OCI-LY3 (cell line): ENCODE measurements at regions not wholly inside any gene's neighbourhood (a gene's known extent, or its start where the extent isn't known, plus 50 kb on each side); places are given as distances from the start of the nearest gene placed in this dataset.
"Not testable (repeated sequence)": the region's sequence is repeated elsewhere in the genome, so short reads cannot be mapped to it uniquely, and the experiment has no call there.

Experiments
- H2AFZ ChIP-seq: fragments of 200-600, 300-600 bp; shearing (Covaris generic); 2 replicates; pipeline ENCODE4 v1.6.0; 2014; ENCODE audit warnings: antibody characterized with exemption, low read depth, low read length
- H3K27ac ChIP-seq: fragments of 200-600, 300-600 bp; sonication (generic); 2 replicates; pipeline ENCODE4 v1.5.1; 2014; ENCODE audit warnings: mild to moderate bottlenecking, low read length, moderate library complexity, mixed read lengths
- H3K27me3 ChIP-seq: fragments of 200-600, 300-600 bp; sonication (generic); 2 replicates; pipeline ENCODE4 v1.6.1; 2014; ENCODE audit warnings: low read depth, low read length, mixed read lengths
- H3K36me3 ChIP-seq: fragments of 200-600, 300-600 bp; sonication (generic); replicated peaks from 2 replicates; pipeline ENCODE3; 2014; ENCODE audit warnings: low read depth, low read length, mixed read lengths
- H3K4me1 ChIP-seq: fragments of 300-600, 200-600 bp; sonication (generic); 2 replicates; pipeline ENCODE4 v1.6.1; 2014; ENCODE audit warnings: low read length, mixed read lengths
- H3K4me2 ChIP-seq: fragments of 200-600, 300-600 bp; sonication (generic); 2 replicates; pipeline ENCODE4 v1.6.1; 2014; ENCODE audit warnings: low read length, mixed read lengths
- H3K4me3 ChIP-seq: fragments of 300-600, 200-600 bp; sonication (generic); 2 replicates; pipeline ENCODE4 v1.5.1; 2014; ENCODE audit warnings: antibody characterized with exemption, mild to moderate bottlenecking, low read length, moderate library complexity
- H3K79me2 ChIP-seq: fragments of 300-600, 200-600 bp; shearing (Covaris generic); 2 replicates; pipeline ENCODE4 v1.6.1; 2014; ENCODE audit warnings: mild to moderate bottlenecking, low read length, mixed read lengths
- H3K9ac ChIP-seq: fragments of 300-600, 200-600 bp; shearing (Covaris generic); 2 replicates; pipeline ENCODE4 v1.6.0; 2014; ENCODE audit warnings: mild to moderate bottlenecking, low read length, moderate library complexity
- H3K9me3 ChIP-seq: fragments of 200-600, 300-600 bp; shearing (Covaris generic); 2 replicates; pipeline ENCODE4 v1.6.1; 2014; ENCODE audit warnings: low read length, mixed read lengths; ENCODE audit not compliant: insufficient read depth
- H4K20me1 ChIP-seq: fragments of 200-600, 300-600 bp; sonication (generic); 2 replicates; pipeline ENCODE4 v1.6.1; 2016; ENCODE audit warnings: low read length, mixed read lengths; ENCODE audit not compliant: insufficient read depth
- EZH2phosphoT487 ChIP-seq: fragments of 200-600 bp; shearing (Covaris generic); IDR thresholded peaks from 2 replicates; pipeline ENCODE4 v1.6.1; 2018; ENCODE audit warnings: antibody characterized with exemption, mixed run types, low read depth
- TF ChIP-seq, protein P1 (sequence below): fragments of 200-600, 300-600 bp; sonication (generic); IDR thresholded peaks from 2 replicates; pipeline ENCODE4 v1.5.1; 2014; ENCODE audit warnings: antibody characterized with exemption, low read length, low read depth

GRCh38 chr20:29743101-29743931 is 1514.1 kb upstream of the DEFB115 start:
- Histone ChIP-seq H2AFZ (no peak overlapping the region), H3K36me3 (no peaks in the 10 kb centered on the region), H3K4me2 (no peak overlapping the region), H3K79me2 (no peaks in the 10 kb centered on the region), H3K27me3 (no peaks in the 10 kb centered on the region), H3K4me3 (no peak overlapping the region), H3K9me3 (no peaks in the 10 kb centered on the region), H3K27ac (no peak overlapping the region), H4K20me1 (no peaks in the 10 kb centered on the region), H3K4me1 (no peaks in the 10 kb centered on the region), H3K9ac (no peak overlapping the region)
- no peak for TF ChIP-seq EZH2phosphoT487
- TF ChIP-seq, protein P1, sequence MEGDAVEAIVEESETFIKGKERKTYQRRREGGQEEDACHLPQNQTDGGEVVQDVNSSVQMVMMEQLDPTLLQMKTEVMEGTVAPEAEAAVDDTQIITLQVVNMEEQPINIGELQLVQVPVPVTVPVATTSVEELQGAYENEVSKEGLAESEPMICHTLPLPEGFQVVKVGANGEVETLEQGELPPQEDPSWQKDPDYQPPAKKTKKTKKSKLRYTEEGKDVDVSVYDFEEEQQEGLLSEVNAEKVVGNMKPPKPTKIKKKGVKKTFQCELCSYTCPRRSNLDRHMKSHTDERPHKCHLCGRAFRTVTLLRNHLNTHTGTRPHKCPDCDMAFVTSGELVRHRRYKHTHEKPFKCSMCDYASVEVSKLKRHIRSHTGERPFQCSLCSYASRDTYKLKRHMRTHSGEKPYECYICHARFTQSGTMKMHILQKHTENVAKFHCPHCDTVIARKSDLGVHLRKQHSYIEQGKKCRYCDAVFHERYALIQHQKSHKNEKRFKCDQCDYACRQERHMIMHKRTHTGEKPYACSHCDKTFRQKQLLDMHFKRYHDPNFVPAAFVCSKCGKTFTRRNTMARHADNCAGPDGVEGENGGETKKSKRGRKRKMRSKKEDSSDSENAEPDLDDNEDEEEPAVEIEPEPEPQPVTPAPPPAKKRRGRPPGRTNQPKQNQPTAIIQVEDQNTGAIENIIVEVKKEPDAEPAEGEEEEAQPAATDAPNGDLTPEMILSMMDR: no peak

DNA sequence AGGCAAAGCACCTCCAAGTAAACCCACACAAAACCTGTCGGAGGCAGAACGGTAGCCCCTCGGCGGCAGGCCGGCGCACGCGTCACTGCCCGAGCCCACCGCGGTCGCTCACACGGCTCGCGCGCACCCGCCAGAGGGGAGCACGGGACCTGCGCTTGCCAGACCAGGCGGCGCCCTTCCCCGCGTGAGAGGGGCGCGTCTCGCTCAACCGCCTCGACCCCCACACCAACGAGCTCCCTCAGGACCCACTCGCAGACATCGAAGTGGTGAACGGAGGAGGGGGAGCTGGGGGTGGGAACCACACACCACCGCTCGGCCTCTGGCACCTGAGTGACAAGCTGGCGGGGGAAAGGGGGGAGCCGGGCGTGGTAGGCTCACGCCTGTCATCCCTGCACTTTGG is 1513.4 kb upstream of the DEFB115 start:
- no peaks in the 10 kb centered on the region for H3K27me3 ChIP-seq
- no peak overlapping the region for H3K9ac ChIP-seq
- TF ChIP-seq, protein P1: no peak
- TF ChIP-seq EZH2phosphoT487: no peak
- H3K4me3 ChIP-seq: no peak overlapping the region
- no peaks in the 10 kb centered on the region for H3K4me1 ChIP-seq
- no peaks in the 10 kb centered on the region for H3K79me2 ChIP-seq
- no peaks in the 10 kb centered on the region for H4K20me1 ChIP-seq
- no peaks in the 10 kb centered on the region for H3K9me3 ChIP-seq
- H3K27ac ChIP-seq: no peak overlapping the region
- no peak overlapping the region for H2AFZ ChIP-seq
- no peaks in the 10 kb centered on the region for H3K36me3 ChIP-seq
- no peak overlapping the region for H3K4me2 ChIP-seq

GRCh38 chr20:29745534-29746245 is 1511.8 kb upstream of the DEFB115 start:
- not testable (repeated sequence) for H3K9me3 ChIP-seq, H3K4me1 ChIP-seq, H3K4me2 ChIP-seq, H3K36me3 ChIP-seq, H3K4me3 ChIP-seq, H3K27ac ChIP-seq, H3K9ac ChIP-seq, H3K79me2 ChIP-seq, H2AFZ ChIP-seq, H4K20me1 ChIP-seq, H3K27me3 ChIP-seq

DNA sequence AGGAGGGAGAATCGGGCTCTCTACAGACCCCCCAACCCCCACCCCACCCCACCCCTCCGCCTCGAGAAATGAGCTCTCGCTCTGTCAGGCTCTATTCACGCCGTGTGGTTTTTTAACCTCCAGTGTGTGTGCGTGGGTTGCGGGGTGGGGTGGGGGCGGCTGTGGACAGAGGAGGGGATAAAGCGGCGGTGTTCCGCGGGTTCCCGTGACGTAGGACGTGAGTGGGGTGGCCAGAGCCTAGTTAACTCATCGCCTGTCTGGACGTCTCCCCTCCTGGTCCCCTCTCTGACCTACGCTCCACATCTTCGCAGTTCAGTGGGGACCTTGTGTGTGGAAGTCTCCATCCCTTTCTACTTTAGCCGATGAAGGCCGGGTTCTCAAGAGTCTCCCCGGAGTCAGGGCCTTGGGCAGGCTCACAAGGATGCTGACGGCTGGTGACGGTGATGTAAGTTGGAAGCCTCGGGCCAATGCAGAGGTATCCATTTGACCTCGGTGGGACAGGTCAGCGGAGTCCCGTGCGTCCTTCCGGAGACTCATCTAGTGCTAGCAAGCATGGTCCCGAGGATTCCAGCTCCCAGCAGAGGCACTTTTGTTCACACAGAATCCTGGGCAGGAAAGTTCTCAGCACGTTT is 1507.1 kb upstream of the DEFB115 start:
- Histone ChIP-seq H3K4me2 (no peak overlapping the region), H3K79me2 (no peaks in the 10 kb centered on the region), H4K20me1 (no peaks in the 10 kb centered on the region), H3K9me3 (no peaks in the 10 kb centered on the region), H3K36me3 (no peaks in the 10 kb centered on the region), H2AFZ (no peak overlapping the region), H3K27me3 (no peaks in the 10 kb centered on the region), H3K27ac (no peak overlapping the region), H3K9ac (no peak overlapping the region), H3K4me3 (no peak overlapping the region), H3K4me1 (no peaks in the 10 kb centered on the region)
- TF ChIP-seq EZH2phosphoT487: no peak
- TF ChIP-seq, protein P1: no peak

DNA sequence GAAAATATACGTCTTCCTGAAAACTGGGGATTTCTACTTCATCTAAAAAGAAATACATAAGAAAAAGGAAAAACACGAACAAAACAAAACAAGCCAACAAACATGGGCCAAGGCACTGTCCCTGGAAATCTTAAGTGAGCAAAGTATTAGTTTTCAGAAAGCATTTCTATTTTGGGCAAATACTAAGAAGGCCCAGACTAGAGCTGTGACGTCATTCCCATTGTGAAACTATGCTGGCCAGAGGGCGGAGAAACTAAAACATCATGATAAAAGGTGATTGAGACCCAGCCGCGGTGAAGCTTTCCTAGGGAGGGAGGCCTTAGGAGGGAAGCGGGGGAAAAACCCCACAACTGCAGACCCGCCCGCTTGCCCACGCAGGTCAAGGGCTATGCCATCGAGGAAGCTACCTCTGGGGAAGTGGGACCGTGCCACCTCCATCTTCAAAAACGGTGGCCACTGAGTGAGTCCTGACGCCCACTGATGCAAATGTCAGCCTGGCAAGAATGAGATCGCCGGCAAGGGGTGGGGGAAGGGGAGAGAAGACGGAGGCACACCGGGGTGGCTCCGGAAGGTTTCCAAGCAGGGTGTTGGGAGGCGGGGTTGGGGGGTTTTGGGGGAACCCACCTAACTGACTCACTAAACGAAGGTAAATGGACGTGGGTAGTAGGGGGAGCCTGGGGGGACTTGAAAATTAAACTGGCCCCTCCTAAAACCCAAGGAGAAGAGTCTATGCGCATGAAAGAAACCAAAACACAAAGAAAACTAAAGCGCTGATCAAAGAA is 1504.6 kb upstream of the DEFB115 start:
- not testable (repeated sequence) for H3K4me3 ChIP-seq, H3K9ac ChIP-seq, H3K27me3 ChIP-seq, H2AFZ ChIP-seq, H3K27ac ChIP-seq, H3K9me3 ChIP-seq, H3K79me2 ChIP-seq, H3K4me2 ChIP-seq, H3K4me1 ChIP-seq, H4K20me1 ChIP-seq, H3K36me3 ChIP-seq

- not testable (repeated sequence) for H3K36me3 ChIP-seq, H3K27ac ChIP-seq, H3K4me1 ChIP-seq, H2AFZ ChIP-seq, H3K4me3 ChIP-seq, H3K9me3 ChIP-seq, H3K79me2 ChIP-seq, H3K9ac ChIP-seq, H3K27me3 ChIP-seq, H4K20me1 ChIP-seq, H3K4me2 ChIP-seq
Observed at GRCh38 chr20:29753426-29753746, 1504.1 kb upstream of the DEFB115 start.
